ENCODE measurements at regions not wholly inside any gene's neighbourhood (a gene's known extent, or its start where the extent isn't known, plus 50 kb on each side); places are given as distances from the start of the nearest gene placed in this dataset.

DNA sequence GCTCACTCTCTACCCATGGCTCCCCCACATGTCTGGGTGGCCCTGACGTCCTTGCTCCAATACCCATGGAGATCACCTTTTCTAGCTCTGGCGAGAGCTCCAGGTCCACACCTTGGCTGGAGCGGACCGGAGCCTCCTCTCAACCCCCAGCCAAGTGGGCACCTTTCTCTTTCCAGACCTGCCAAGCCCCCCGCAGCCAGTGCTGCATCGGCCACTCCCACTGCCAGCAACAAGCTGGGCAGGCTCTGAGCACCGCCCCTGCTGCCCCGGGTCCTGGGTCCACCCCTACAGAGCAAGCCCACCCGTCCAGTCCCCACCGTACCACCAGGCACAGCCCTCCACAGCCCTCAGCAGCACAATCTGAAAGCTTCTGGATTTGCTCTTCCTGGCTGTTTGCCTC is 98.2 kb upstream of the C14orf180 start:
- TF ChIP-seq MYC (IDR thresholded peaks at IDR 0.05; ENCODE audit: borderline replicate concordance, low read length) (no peak), HDAC2 (IDR thresholded peaks at IDR 0.05) (no peak), HMGXB4 (CRISPR knock-in tag; IDR thresholded peaks at IDR 0.05; ENCODE audit: borderline replicate concordance) (no peak), SREBF2 (IDR thresholded peaks at IDR 0.05) (no peak), RFX5 (IDR thresholded peaks at IDR 0.05) (no peak), CBX2 (IDR thresholded peaks at IDR 0.05; ENCODE audit: borderline replicate concordance, low read depth) (no peak), POLR2A (IDR thresholded peaks at IDR 0.05; ENCODE audit: low read length) (no peak), NR3C1 (IDR thresholded peaks at IDR 0.05) (no peak), CHD4 (IDR thresholded peaks at IDR 0.05; ENCODE audit: borderline replicate concordance) (no peak), MAFK (IDR thresholded peaks at IDR 0.05; ENCODE audit: partially characterized antibody) (no peak), CEBPB (IDR thresholded peaks at IDR 0.05) (no peak)
- TF ChIP-seq, protein P1, sequence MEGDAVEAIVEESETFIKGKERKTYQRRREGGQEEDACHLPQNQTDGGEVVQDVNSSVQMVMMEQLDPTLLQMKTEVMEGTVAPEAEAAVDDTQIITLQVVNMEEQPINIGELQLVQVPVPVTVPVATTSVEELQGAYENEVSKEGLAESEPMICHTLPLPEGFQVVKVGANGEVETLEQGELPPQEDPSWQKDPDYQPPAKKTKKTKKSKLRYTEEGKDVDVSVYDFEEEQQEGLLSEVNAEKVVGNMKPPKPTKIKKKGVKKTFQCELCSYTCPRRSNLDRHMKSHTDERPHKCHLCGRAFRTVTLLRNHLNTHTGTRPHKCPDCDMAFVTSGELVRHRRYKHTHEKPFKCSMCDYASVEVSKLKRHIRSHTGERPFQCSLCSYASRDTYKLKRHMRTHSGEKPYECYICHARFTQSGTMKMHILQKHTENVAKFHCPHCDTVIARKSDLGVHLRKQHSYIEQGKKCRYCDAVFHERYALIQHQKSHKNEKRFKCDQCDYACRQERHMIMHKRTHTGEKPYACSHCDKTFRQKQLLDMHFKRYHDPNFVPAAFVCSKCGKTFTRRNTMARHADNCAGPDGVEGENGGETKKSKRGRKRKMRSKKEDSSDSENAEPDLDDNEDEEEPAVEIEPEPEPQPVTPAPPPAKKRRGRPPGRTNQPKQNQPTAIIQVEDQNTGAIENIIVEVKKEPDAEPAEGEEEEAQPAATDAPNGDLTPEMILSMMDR (IDR thresholded peaks at IDR 0.05): no peak
- TF ChIP-seq, protein P2, sequence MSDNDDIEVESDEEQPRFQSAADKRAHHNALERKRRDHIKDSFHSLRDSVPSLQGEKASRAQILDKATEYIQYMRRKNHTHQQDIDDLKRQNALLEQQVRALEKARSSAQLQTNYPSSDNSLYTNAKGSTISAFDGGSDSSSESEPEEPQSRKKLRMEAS (IDR thresholded peaks at IDR 0.05): no peak

Measured in A549 (cell line).